Kidney (tissue), 13 donors: ENCODE measurements at regions not wholly inside any gene's neighbourhood (a gene's known extent, or its start where the extent isn't known, plus 50 kb on each side); places are given as distances from the start of the nearest gene placed in this dataset.

Experiments
- DNase-seq, 5 donors: peaks; one replicate each; pipeline ENCODE4 v3.0.0-alpha.2; 2013 to 2020
- FAIRE-seq: peaks from 2 replicates; lab custom pipeline; 2012; peaks lifted over from hg19 to GRCh38; lab: Jason Lieb, UNC
- H3K27ac ChIP-seq, 2 donors: one replicate each; pipeline ENCODE4 v1.7.0; 2013; ENCODE audit warnings: low read depth in 2 of 2, low read length in 2 of 2, inconsistent platforms in 1 of 2
- H3K27me3 ChIP-seq: one replicate; pipeline ENCODE4 v1.7.1; 2013; ENCODE audit warnings: low read length, inconsistent platforms; ENCODE audit not compliant: control insufficient read depth, insufficient read depth
- H3K36me3 ChIP-seq, 3 donors: one replicate each; pipeline versions ENCODE4 v1.7.0 to v1.7.1; 2013; ENCODE audit warnings: low read length in 3 of 3, control low read depth in 1 of 3, inconsistent platforms in 1 of 3; ENCODE audit not compliant: insufficient read depth in 3 of 3, control insufficient read depth in 2 of 3
- H3K4me1 ChIP-seq, 3 donors: one replicate each; pipeline versions ENCODE4 v1.7.0 to v1.7.1; 2013; ENCODE audit warnings: low read length in 3 of 3, inconsistent platforms in 1 of 3, low read depth in 1 of 3; ENCODE audit not compliant: control insufficient read depth in 2 of 3, insufficient read depth in 2 of 3
- H3K4me3 ChIP-seq, 3 donors: one replicate each; pipeline versions ENCODE4 v1.7.0 to v1.8.1; 2013; ENCODE audit warnings: low read length in 3 of 3, control low read depth in 1 of 3, inconsistent platforms in 1 of 3
- H3K9ac ChIP-seq, 3 donors: one replicate each; pipeline versions ENCODE4 v1.7.0 to v1.7.1; 2013; ENCODE audit warnings: low read length in 3 of 3, control low read depth in 1 of 3, inconsistent platforms in 1 of 3
- H3K9me3 ChIP-seq, 3 donors: one replicate each; pipeline versions ENCODE4 v1.7.0 to v1.7.1; 2013; ENCODE audit warnings: low read length in 3 of 3, control low read depth in 1 of 3, inconsistent platforms in 1 of 3; ENCODE audit not compliant: control insufficient read depth in 2 of 3, insufficient read depth in 1 of 3
- CTCF ChIP-seq: IDR thresholded peaks from 3 replicates; pipeline ENCODE4 v1.5.1; 2012; ENCODE audit warnings: mild to moderate bottlenecking, moderate library complexity, borderline replicate concordance; ENCODE audit not compliant: insufficient read depth; ENCODE audit errors: extremely low read depth
- intact Hi-C: fragments of 100-400 bp; cut with DNase I; formaldehyde crosslinking; loops from one replicate; pipeline ENCODE4 v1.11.1; 2022
- donor health status: control.
- donor health status: control.
- donor health status: control.
- donor health status: control.
- donor health status: control.
- donor health status: DM: yes; HTN: yes; CAD: no.
- donor health status: Normal renal cell carcinoma (clear cell type).

DNA sequence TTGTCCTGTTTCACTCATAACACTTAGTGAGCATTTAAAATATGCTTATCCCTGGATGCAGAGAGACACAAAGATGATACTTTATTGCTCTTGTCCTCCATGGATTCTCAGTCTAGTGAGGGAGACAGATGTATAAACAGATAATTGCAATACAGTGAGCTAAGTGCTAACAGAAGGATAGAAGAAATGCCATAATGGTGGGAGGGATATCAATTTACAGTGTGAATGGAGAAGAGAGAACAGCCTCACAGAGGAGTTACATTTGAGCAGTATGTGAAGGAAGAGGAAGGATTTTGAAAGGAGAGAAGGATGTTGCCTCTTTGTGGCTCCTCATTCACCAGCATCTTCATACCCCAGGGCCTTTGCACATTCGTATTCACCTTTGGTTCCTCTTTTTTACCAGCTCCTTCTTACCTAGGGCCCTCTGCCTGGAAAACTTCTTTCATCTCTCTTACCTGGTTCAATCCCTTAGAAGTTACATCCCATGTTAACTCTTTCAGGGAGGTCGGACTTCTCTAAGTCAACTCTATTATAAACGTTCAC lies 341.7 kb downstream of the PRL start:
- no peak overlapping the region for H3K9ac ChIP-seq
- H3K9me3 ChIP-seq, result no peaks in the 10 kb centered on the region
- intact Hi-C loops, result no loop called here
- H3K27me3 ChIP-seq, result no peaks in the 10 kb centered on the region
- TF ChIP-seq CTCF, result no peak
- FAIRE-seq (no peak), DNase-seq (no peak)
- no peak overlapping the region for H3K4me3 ChIP-seq
- H3K4me1 ChIP-seq, result peaks cover 6 to 12% (median 10%) of the 10 kb centered on the region in 3 donors
- no peaks in the 10 kb centered on the region for H3K36me3 ChIP-seq
- H3K27ac ChIP-seq, result no peak overlapping the region

- intact Hi-C loops, result no loop called here
- no peaks in the 10 kb centered on the region for H3K27me3 ChIP-seq
- FAIRE-seq, result no peak
- no peak for DNase-seq
- H3K9me3 ChIP-seq, result no peaks in the 10 kb centered on the region
- no peak overlapping the region for H3K4me3 ChIP-seq
- TF ChIP-seq CTCF, result no peak
- peaks cover 6 to 10% (median 9%) of the 10 kb centered on the region in 3 donors for H3K4me1 ChIP-seq
- H3K9ac ChIP-seq, result no peak overlapping the region
- H3K27ac ChIP-seq, result no peak overlapping the region
- no peaks in the 10 kb centered on the region for H3K36me3 ChIP-seq
These were observed 340.9 kb downstream of the PRL start for GRCh38 chr6:21955951-21956350.

DNA sequence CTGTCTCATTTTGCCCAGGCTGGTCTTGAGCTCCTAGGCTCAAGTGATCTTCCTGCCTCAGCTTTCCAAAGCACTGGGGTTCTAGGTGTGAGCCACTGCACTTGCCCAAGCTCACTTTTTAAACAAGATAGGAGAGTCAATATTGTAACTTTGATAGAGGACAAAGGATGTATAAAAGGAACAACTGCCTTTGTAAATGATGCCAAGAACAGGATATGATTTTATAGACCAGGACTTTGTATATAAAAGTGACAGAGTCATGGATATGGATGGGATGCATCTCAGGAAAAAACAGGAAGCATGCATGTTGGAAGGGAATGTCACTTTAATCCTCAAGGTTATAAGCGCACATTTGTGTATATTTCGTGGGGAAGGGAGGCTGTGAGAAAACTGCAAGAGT lies 338.4 kb downstream of the PRL start:
- FAIRE-seq, result no peak

More for the DNA sequence above, 338.4 kb downstream of the PRL start:
- Histone ChIP-seq H3K27ac (no peak overlapping the region), H3K27me3 (no peaks in the 10 kb centered on the region), H3K36me3 (no peaks in the 10 kb centered on the region), H3K4me3 (no peak overlapping the region), H3K4me1 (peaks cover 4 to 7% (median 6%) of the 10 kb centered on the region in 3 donors), H3K9me3 (no peaks in the 10 kb centered on the region), H3K9ac (no peak overlapping the region)
- no peak for DNase-seq
- no peak for TF ChIP-seq CTCF
- intact Hi-C loops, result no loop called here
